ENCODE measurements at regions not wholly inside any gene's neighbourhood (a gene's known extent, or its start where the extent isn't known, plus 50 kb on each side); places are given as distances from the start of the nearest gene placed in this dataset.

- no peaks in the 10 kb centered on the region for H3K27me3 Mint-ChIP-seq (ENCODE audit: insufficient read depth, unreplicated experiment)
- no peaks in the 10 kb centered on the region for H3K36me3 Mint-ChIP-seq (ENCODE audit: insufficient read depth, unreplicated experiment)
These were observed 188.3 kb downstream of the ETS2 start for GRCh38 chr21:38994042-38994441.

GRCh38 chr21:38993561-38993960 lies 187.8 kb downstream of the ETS2 start:
- H3K9me3 Mint-ChIP-seq (ENCODE audit: unreplicated experiment): no peaks in the 10 kb centered on the region
- DNase-seq (ENCODE audit: unreplicated experiment): peak; percentile 95
- intact Hi-C loops (cut with micrococcal nuclease): no loop called here
- H3K27ac Mint-ChIP-seq (ENCODE audit: low read depth, unreplicated experiment): peak overlapping the region; percentile 94
- no TSS peak for BruUV-seq (replicated peaks)
- H3K4me3 Mint-ChIP-seq (ENCODE audit: unreplicated experiment): peak overlapping the region; percentile 11
- H3K4me1 Mint-ChIP-seq (ENCODE audit: insufficient read depth, unreplicated experiment): peaks cover 34% of the 10 kb centered on the region
- TF ChIP-seq CTCF (IDR thresholded peaks at IDR 0.05; ENCODE audit: unreplicated experiment): no peak
- no peaks in the 10 kb centered on the region for H3K27me3 Mint-ChIP-seq (ENCODE audit: insufficient read depth, unreplicated experiment)
- peaks cover 2% of the 10 kb centered on the region for H3K36me3 Mint-ChIP-seq (ENCODE audit: insufficient read depth, unreplicated experiment)
- ChIA-PET POLR2A (interaction anchor here (0.6 to 2.7 kb wide), 30 partner anchors 8 to 239 kb away, joined by 3 to 23 read pairs (median 4); no protein-coding TSS in a partner anchor), CTCF (interaction anchor here (0.9 to 2.0 kb wide), 5 partner anchors 130 to 1270 kb away, joined by 3 to 4 read pairs (median 4); no protein-coding TSS in a partner anchor)

More at GRCh38 chr21:38994042-38994441, 188.3 kb downstream of the ETS2 start:
- POLR2A ChIA-PET: interaction anchor here (0.6 to 2.7 kb wide), 28 partner anchors 9 to 238 kb away, joined by 3 to 23 read pairs (median 5); no protein-coding TSS in a partner anchor
- TF ChIP-seq CTCF (IDR thresholded peaks at IDR 0.05; ENCODE audit: unreplicated experiment): no peak
- Mint-ChIP-seq H3K9me3 (ENCODE audit: unreplicated experiment) (no peaks in the 10 kb centered on the region), H3K4me3 (ENCODE audit: unreplicated experiment) (peak overlapping the region; percentile 11), H3K27ac (ENCODE audit: low read depth, unreplicated experiment) (peak overlapping the region; percentile 94), H3K4me1 (ENCODE audit: insufficient read depth, unreplicated experiment) (peaks cover 34% of the 10 kb centered on the region)
- no peak for DNase-seq (ENCODE audit: unreplicated experiment)
- no TSS peak for BruUV-seq (replicated peaks)
- CTCF ChIA-PET: interaction anchor here (0.6 to 2.0 kb wide), 9 partner anchors 8 to 1270 kb away, joined by 3 to 4 read pairs (median 3); no protein-coding TSS in a partner anchor
- intact Hi-C loops (cut with micrococcal nuclease): no loop called here

GRCh38 chr21:38992737-38993136 lies 187.0 kb downstream of the ETS2 start:
- H3K4me3 Mint-ChIP-seq (ENCODE audit: unreplicated experiment): no peak overlapping the region
- no peaks in the 10 kb centered on the region for H3K9me3 Mint-ChIP-seq (ENCODE audit: unreplicated experiment)
- peaks cover 6% of the 10 kb centered on the region for H3K36me3 Mint-ChIP-seq (ENCODE audit: insufficient read depth, unreplicated experiment)
- intact Hi-C loops (cut with micrococcal nuclease): no loop called here
- no peak for TF ChIP-seq CTCF (IDR thresholded peaks at IDR 0.05; ENCODE audit: unreplicated experiment)
- no peak for DNase-seq (ENCODE audit: unreplicated experiment)
- H3K4me1 Mint-ChIP-seq (ENCODE audit: insufficient read depth, unreplicated experiment): peaks cover 42% of the 10 kb centered on the region
- ChIA-PET POLR2A (interaction anchor here (0.6 to 2.0 kb wide), 15 partner anchors 14 to 346 kb away, joined by 3 to 23 read pairs (median 7); no protein-coding TSS in a partner anchor), CTCF (interaction anchor here (2.0 kb wide), 1 partner anchor 145 kb away, joined by 4 read pairs; no protein-coding TSS in a partner anchor)
- peak overlapping the region; percentile 78 for H3K27ac Mint-ChIP-seq (ENCODE audit: low read depth, unreplicated experiment)
- BruUV-seq (replicated peaks): no TSS peak
- no peaks in the 10 kb centered on the region for H3K27me3 Mint-ChIP-seq (ENCODE audit: insufficient read depth, unreplicated experiment)

- POLR2A ChIA-PET: interaction anchor here (1.2 kb wide), 1 partner anchor 20 kb away, joined by 4 read pairs; no protein-coding TSS in a partner anchor
These were observed 184.7 kb downstream of the ETS2 start for GRCh38 chr21:38990424-38990794.

More at GRCh38 chr21:38990424-38990794, 184.7 kb downstream of the ETS2 start:
- intact Hi-C loops (cut with micrococcal nuclease): no loop called here
- H3K9me3 Mint-ChIP-seq (ENCODE audit: unreplicated experiment): no peaks in the 10 kb centered on the region
- H3K27ac Mint-ChIP-seq (ENCODE audit: low read depth, unreplicated experiment): no peak overlapping the region
- no peaks in the 10 kb centered on the region for H3K27me3 Mint-ChIP-seq (ENCODE audit: insufficient read depth, unreplicated experiment)
- no peak for DNase-seq (ENCODE audit: unreplicated experiment)
- CTCF ChIA-PET: no interaction called here
- H3K36me3 Mint-ChIP-seq (ENCODE audit: insufficient read depth, unreplicated experiment): peaks cover 6% of the 10 kb centered on the region
- no TSS peak for BruUV-seq (replicated peaks)
- no peak for TF ChIP-seq CTCF (IDR thresholded peaks at IDR 0.05; ENCODE audit: unreplicated experiment)
- peaks cover 45% of the 10 kb centered on the region for H3K4me1 Mint-ChIP-seq (ENCODE audit: insufficient read depth, unreplicated experiment)
- no peak overlapping the region for H3K4me3 Mint-ChIP-seq (ENCODE audit: unreplicated experiment)
